ENCODE measurements at regions not wholly inside any gene's neighbourhood (a gene's known extent, or its start where the extent isn't known, plus 50 kb on each side); places are given as distances from the start of the nearest gene placed in this dataset.

DNA sequence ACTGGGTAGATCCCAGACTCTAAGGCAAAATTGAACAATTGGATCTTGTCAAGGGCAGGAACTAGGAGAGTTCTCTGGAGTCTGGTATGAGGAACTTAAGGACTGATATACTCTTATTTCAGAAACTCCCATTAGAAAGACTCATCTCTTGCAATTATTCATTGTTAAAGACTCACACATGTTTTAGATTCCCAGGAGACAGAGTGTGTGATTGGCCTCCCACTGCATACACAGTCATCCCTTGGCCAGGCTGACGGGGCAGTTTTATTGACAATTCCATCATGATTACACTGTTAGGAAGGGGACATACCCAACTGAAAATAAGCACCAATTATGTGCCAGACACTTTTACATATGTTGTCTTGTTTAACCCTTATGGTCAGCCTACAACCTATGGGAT, 347.2 kb downstream of the DMAC1 start:
- H4K5ac ChIP-seq (ENCODE audit: insufficient read length, low read depth, low read length), result no peak overlapping the region
- no peaks in the 10 kb centered on the region for H3K36me3 ChIP-seq (ENCODE audit: control insufficient read depth in 2 of 4, insufficient read depth in 4 of 4, low read length in 3 of 4)
- H4K8ac ChIP-seq (ENCODE audit: extremely low read depth, insufficient read depth, low read length), result no peak overlapping the region
- H2BK12ac ChIP-seq (ENCODE audit: low read depth, low read length), result no peak overlapping the region
- CTCF ChIA-PET (ENCODE audit: partially characterized antibody), result no interaction called here
- no peak overlapping the region for H3K9ac ChIP-seq (replicated peaks in 1 of 4; ENCODE audit: extremely low read depth in 1 of 4, low read depth in 3 of 4, low read length in 3 of 4)
- H4K20me1 ChIP-seq (replicated peaks in 1 of 2; ENCODE audit: control insufficient read depth in 1 of 2, insufficient read depth in 2 of 2, low read length in 2 of 2), result no peaks in the 10 kb centered on the region
- H3K4me3 ChIP-seq (ENCODE audit: extremely low read depth in 1 of 4, insufficient read depth in 2 of 4, low read depth in 3 of 4, low read length in 4 of 4), result no peak overlapping the region
- H2AFZ ChIP-seq (ENCODE audit: low read length), result no peak overlapping the region
- H4K91ac ChIP-seq (replicated peaks; ENCODE audit: insufficient read length, low read length), result no peak overlapping the region
- H3K23ac ChIP-seq (ENCODE audit: insufficient read length), result no peak overlapping the region
- H3K56ac ChIP-seq (replicated peaks; ENCODE audit: insufficient read length, low read depth, low read length), result no peak overlapping the region
- H3K14ac ChIP-seq (ENCODE audit: insufficient read length), result no peak overlapping the region
- H3K79me2 ChIP-seq (ENCODE audit: control insufficient read depth in 1 of 2, insufficient read depth in 2 of 2, low read length in 2 of 2), result no peaks in the 10 kb centered on the region
- H3K23me2 ChIP-seq (ENCODE audit: low read depth, low read length), result no peaks in the 10 kb centered on the region
- no peaks in the 10 kb centered on the region for H3K4me1 ChIP-seq (replicated peaks in 1 of 4; ENCODE audit: control insufficient read depth in 3 of 4, insufficient read depth in 4 of 4, low read length in 3 of 4)
- H3K27ac ChIP-seq (ENCODE audit: low read depth, low read length), result no peak overlapping the region
- H2BK20ac ChIP-seq (ENCODE audit: low read length), result no peak overlapping the region
- TF ChIP-seq PHF8 (conservative IDR thresholded peaks at IDR 0.05; ENCODE audit: low read depth, low read length) (no peak), EGR1 (IDR thresholded peaks at IDR 0.05; ENCODE audit: borderline replicate concordance, low read depth, low read length) (no peak), HDAC6 (IDR thresholded peaks at IDR 0.05; ENCODE audit: low read depth, low read length) (no peak), GABPA (IDR thresholded peaks at IDR 0.05; ENCODE audit: borderline replicate concordance, insufficient read depth, low read length) (no peak)
- TF ChIP-seq, protein P1, sequence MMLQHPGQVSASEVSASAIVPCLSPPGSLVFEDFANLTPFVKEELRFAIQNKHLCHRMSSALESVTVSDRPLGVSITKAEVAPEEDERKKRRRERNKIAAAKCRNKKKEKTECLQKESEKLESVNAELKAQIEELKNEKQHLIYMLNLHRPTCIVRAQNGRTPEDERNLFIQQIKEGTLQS (IDR thresholded peaks at IDR 0.05; ENCODE audit: insufficient read depth, low read depth, low read length), result no peak
- H3K27me3 ChIP-seq (replicated peaks in 1 of 4; ENCODE audit: control insufficient read depth in 3 of 4, extremely low read depth in 1 of 4, insufficient read depth in 3 of 4, low read length in 3 of 4), result no peaks in the 10 kb centered on the region
- POLR2A ChIA-PET (ENCODE audit: partially characterized antibody), result no interaction called here
- H2BK15ac ChIP-seq (ENCODE audit: low read length), result no peak overlapping the region
- 44% methylated on average over 1 of the region's 1 CpG; no CpG with 5 or more reads in 1 of the 2 experiments for WGBS, 2 experiments (ENCODE audit: extremely low coverage in 1 of 2, insufficient coverage in 1 of 2, insufficient read length in 1 of 2, insufficient replicate concordance in 2 of 2, low coverage in 1 of 2, low lambda C conversion rate in 2 of 2, missing lambda C conversion rate in 1 of 2)
- H2BK5ac ChIP-seq (ENCODE audit: low read depth, low read length), result no peak overlapping the region
- H2BK120ac ChIP-seq (replicated peaks; ENCODE audit: low read depth, low read length), result no peak overlapping the region
- H3K4me2 ChIP-seq (ENCODE audit: insufficient read depth in 1 of 2, low read depth in 2 of 2, low read length in 2 of 2), result no peak overlapping the region
- H3K79me1 ChIP-seq (ENCODE audit: low read depth, low read length), result no peaks in the 10 kb centered on the region
- DNase-seq (ENCODE audit: low read depth in 1 of 2, low spot score in 2 of 2) (no peak), FAIRE-seq (no peak)
- H3K9me3 ChIP-seq (ENCODE audit: insufficient read depth in 2 of 2, low read depth in 1 of 2, low read length in 1 of 2), result no peaks in the 10 kb centered on the region
- no peak overlapping the region for H3K4ac ChIP-seq (replicated peaks; ENCODE audit: insufficient read length, low read depth, low read length)
- H3K18ac ChIP-seq (ENCODE audit: extremely low read depth, low read length), result no peak overlapping the region
- H2AK5ac ChIP-seq (ENCODE audit: low read depth, low read length), result no peak overlapping the region

Data from H1 (cell line).